ENCODE measurements at regions not wholly inside any gene's neighbourhood (a gene's known extent, or its start where the extent isn't known, plus 50 kb on each side); places are given as distances from the start of the nearest gene placed in this dataset.

- no peaks in the 10 kb centered on the region for H3K79me2 ChIP-seq (ENCODE audit: insufficient read depth)
- WGBS, 2 experiments (ENCODE audit: low coverage in 1 of 2, low lambda C conversion rate in 2 of 2, missing lambda C conversion rate in 2 of 2) = 44 to 48% methylated on average over 2 of the region's 2 CpGs
- no peaks in the 10 kb centered on the region for H3K4me1 ChIP-seq (ENCODE audit: insufficient read depth)
- H3F3A ChIP-seq (ENCODE audit: insufficient read depth) = no peaks in the 10 kb centered on the region
- no peaks in the 10 kb centered on the region for H4K20me1 ChIP-seq (ENCODE audit: insufficient read depth)
- no peaks in the 10 kb centered on the region for H3K9me3 ChIP-seq (ENCODE audit: low read depth)
- TF ChIP-seq EZH2phosphoT487 (IDR thresholded peaks at IDR 0.05; ENCODE audit: insufficient read depth, low read depth) = no peak
- no peak for TF ChIP-seq EZH2 (IDR thresholded peaks at IDR 0.05; ENCODE audit: insufficient read depth, poor library complexity, severe bottlenecking)
- no peak overlapping the region for H2AFZ ChIP-seq
- no peak for DNase-seq
- H3K4me3 ChIP-seq = no peak overlapping the region
- H3K27me3 ChIP-seq (replicated peaks; ENCODE audit: insufficient read depth) = no peaks in the 10 kb centered on the region
- H3K36me3 ChIP-seq (ENCODE audit: low read depth) = no peaks in the 10 kb centered on the region
- no peak overlapping the region for H3K27ac ChIP-seq
- no peak overlapping the region for H3K9ac ChIP-seq
- in situ Hi-C loops (cut with MboI) = no loop called here
- no peaks in the 10 kb centered on the region; the same call in 1 of the 2 replicates for H3K9me2 ChIP-seq (ENCODE audit: insufficient read depth)
- no peak overlapping the region for H3K4me2 ChIP-seq (ENCODE audit: unreplicated experiment)
These were observed 221.6 kb downstream of the GPD2 start for GRCh38 chr2:156657809-156658208.

- Histone ChIP-seq H3K9me3 (ENCODE audit: low read depth) (no peaks in the 10 kb centered on the region), H2AFZ (no peak overlapping the region), H3K9me2 (ENCODE audit: insufficient read depth) (no peaks in the 10 kb centered on the region; the same call in 1 of the 2 replicates), H3K4me3 (no peak overlapping the region), H3K9ac (no peak overlapping the region), H3K79me2 (ENCODE audit: insufficient read depth) (no peaks in the 10 kb centered on the region), H3K4me1 (ENCODE audit: insufficient read depth) (no peaks in the 10 kb centered on the region), H3F3A (ENCODE audit: insufficient read depth) (no peaks in the 10 kb centered on the region), H3K27me3 (replicated peaks; ENCODE audit: insufficient read depth) (no peaks in the 10 kb centered on the region), H3K36me3 (ENCODE audit: low read depth) (no peaks in the 10 kb centered on the region), H3K4me2 (ENCODE audit: unreplicated experiment) (no peak overlapping the region), H3K27ac (no peak overlapping the region), H4K20me1 (ENCODE audit: insufficient read depth) (no peaks in the 10 kb centered on the region)
- in situ Hi-C loops (cut with MboI) = no loop called here
- TF ChIP-seq EZH2 (IDR thresholded peaks at IDR 0.05; ENCODE audit: insufficient read depth, poor library complexity, severe bottlenecking) (no peak), EZH2phosphoT487 (IDR thresholded peaks at IDR 0.05; ENCODE audit: insufficient read depth, low read depth) (no peak)
- 79 to 85% methylated on average over 3 of the region's 3 CpGs for WGBS, 2 experiments (ENCODE audit: low coverage in 1 of 2, low lambda C conversion rate in 2 of 2, missing lambda C conversion rate in 2 of 2)
- DNase-seq = no peak
These were observed 223.5 kb downstream of the GPD2 start for GRCh38 chr2:156659694-156660093.

GRCh38 chr2:156663757-156664409 lies 227.7 kb downstream of the GPD2 start:
- no peaks in the 10 kb centered on the region for H3K9me2 ChIP-seq (ENCODE audit: insufficient read depth)
- no peaks in the 10 kb centered on the region for H3K9me3 ChIP-seq (ENCODE audit: low read depth)
- H3K4me2 ChIP-seq (ENCODE audit: unreplicated experiment) = no peak overlapping the region
- H3K79me2 ChIP-seq (ENCODE audit: insufficient read depth) = no peaks in the 10 kb centered on the region
- no peak for TF ChIP-seq EZH2phosphoT487 (IDR thresholded peaks at IDR 0.05; ENCODE audit: insufficient read depth, low read depth)
- no peak for TF ChIP-seq EZH2 (IDR thresholded peaks at IDR 0.05; ENCODE audit: insufficient read depth, poor library complexity, severe bottlenecking)
- H3K4me3 ChIP-seq = no peak overlapping the region
- no peak overlapping the region for H3K27ac ChIP-seq
- in situ Hi-C loops (cut with MboI) = no loop called here
- 36 to 71% methylated on average over 1 of the region's 1 CpG for WGBS, 2 experiments (ENCODE audit: low coverage in 1 of 2, low lambda C conversion rate in 2 of 2, missing lambda C conversion rate in 2 of 2)
- DNase-seq = no peak
- H3K27me3 ChIP-seq (replicated peaks; ENCODE audit: insufficient read depth) = no peaks in the 10 kb centered on the region
- H2AFZ ChIP-seq = peak overlapping the region; percentile 5; the same call in 1 of the 2 replicates
- no peaks in the 10 kb centered on the region for H4K20me1 ChIP-seq (ENCODE audit: insufficient read depth)
- H3F3A ChIP-seq (ENCODE audit: insufficient read depth) = no peaks in the 10 kb centered on the region
- no peaks in the 10 kb centered on the region for H3K36me3 ChIP-seq (ENCODE audit: low read depth)
- H3K4me1 ChIP-seq (ENCODE audit: insufficient read depth) = no peaks in the 10 kb centered on the region
- H3K9ac ChIP-seq = no peak overlapping the region

GRCh38 chr2:156666130-156666785 lies 230.1 kb downstream of the GPD2 start:
- H2AFZ ChIP-seq = no peak overlapping the region
- no peak overlapping the region for H3K27ac ChIP-seq
- no peaks in the 10 kb centered on the region for H3K79me2 ChIP-seq (ENCODE audit: insufficient read depth)
- H3K36me3 ChIP-seq (ENCODE audit: low read depth) = no peaks in the 10 kb centered on the region
- no peak for DNase-seq
- H4K20me1 ChIP-seq (ENCODE audit: insufficient read depth) = no peaks in the 10 kb centered on the region
- H3K9me3 ChIP-seq (ENCODE audit: low read depth) = no peaks in the 10 kb centered on the region
- H3K4me2 ChIP-seq (ENCODE audit: unreplicated experiment) = no peak overlapping the region
- no peak overlapping the region for H3K9ac ChIP-seq
- no peak for TF ChIP-seq EZH2phosphoT487 (IDR thresholded peaks at IDR 0.05; ENCODE audit: insufficient read depth, low read depth)
- no peak for TF ChIP-seq EZH2 (IDR thresholded peaks at IDR 0.05; ENCODE audit: insufficient read depth, poor library complexity, severe bottlenecking)
- no peaks in the 10 kb centered on the region for H3K9me2 ChIP-seq (ENCODE audit: insufficient read depth)
- H3K27me3 ChIP-seq (replicated peaks; ENCODE audit: insufficient read depth) = no peaks in the 10 kb centered on the region
- H3K4me3 ChIP-seq = no peak overlapping the region
- 78 to 87% methylated on average over 4 of the region's 4 CpGs for WGBS, 2 experiments (ENCODE audit: low coverage in 1 of 2, low lambda C conversion rate in 2 of 2, missing lambda C conversion rate in 2 of 2)
- no peaks in the 10 kb centered on the region for H3F3A ChIP-seq (ENCODE audit: insufficient read depth)
- in situ Hi-C loops (cut with MboI) = no loop called here
- no peaks in the 10 kb centered on the region for H3K4me1 ChIP-seq (ENCODE audit: insufficient read depth)
